Heart left ventricle (tissue), 16 donors: ENCODE measurements at regions not wholly inside any gene's neighbourhood (a gene's known extent, or its start where the extent isn't known, plus 50 kb on each side); places are given as distances from the start of the nearest gene placed in this dataset.

Experiments used
- ATAC-seq, 4 donors: fragments of 200-7000 bp; cut with Tn5 transposase; one replicate each; pipeline ENCODE4 v1.9.1; 2020 to 2022; ENCODE audit warnings: moderate library complexity in 4 of 4, mild to moderate bottlenecking in 3 of 4, moderate number of reproducible peaks in 1 of 4
- DNase-seq, 5 donors: peaks; one replicate each; pipeline ENCODE4 v3.0.0-alpha.2; 2020
- H3K27ac ChIP-seq, 12 donors: fragments of 200-600 bp; sonication (generic) in 4 of 12; one replicate each; pipeline versions ENCODE4 v1.5.0 to v1.8.0; 2016 to 2022; ENCODE audit warnings: mild to moderate bottlenecking in 2 of 12
- H3K27me3 ChIP-seq, 9 donors: fragments of 200-600 bp; sonication (generic) in 2 of 9; one replicate each; pipeline versions ENCODE4 v1.5.1 to v1.8.0; 2016 to 2022; ENCODE audit warnings: mild to moderate bottlenecking in 3 of 9
- H3K36me3 ChIP-seq, 9 donors: fragments of 200-600 bp; sonication (generic) in 2 of 9; one replicate each; pipeline versions ENCODE4 v1.5.0 to v1.8.0; 2018 to 2022; ENCODE audit warnings: mild to moderate bottlenecking in 2 of 9
- H3K4me1 ChIP-seq, 12 donors: fragments of 200-600 bp; sonication (generic) in 4 of 12; one replicate each; pipeline versions ENCODE4 v1.5.0 to v1.8.0; 2016 to 2022; ENCODE audit warnings: mild to moderate bottlenecking in 3 of 12
- H3K4me3 ChIP-seq, 12 donors: fragments of 200-600 bp; sonication (generic) in 4 of 12; one replicate each; pipeline versions ENCODE4 v1.5.0 to v1.8.0; 2017 to 2022; ENCODE audit warnings: mild to moderate bottlenecking in 9 of 12, moderate library complexity in 4 of 12
- H3K9me3 ChIP-seq, 12 donors: fragments of 200-600 bp; sonication (generic) in 4 of 12; one replicate each; pipeline versions ENCODE4 v1.5.0 to v1.8.0; 2016 to 2022; ENCODE audit warnings: mild to moderate bottlenecking in 1 of 12
- CTCF ChIP-seq, 12 donors: fragments of 200-600 bp; sonication (generic) in 4 of 12; IDR thresholded peaks; one replicate each; pipeline versions ENCODE4 v1.5.0 to v1.8.0; 2018 to 2022; ENCODE audit warnings: antibody characterized with exemption in 12 of 12, mild to moderate bottlenecking in 5 of 12
- POLR2A ChIP-seq, 2 donors: fragments of 450-650 bp; IDR thresholded peaks; one replicate each; pipeline ENCODE4 v1.6.1; 2017; ENCODE audit warnings: antibody characterized with exemption in 2 of 2, mild to moderate bottlenecking in 2 of 2, moderate library complexity in 2 of 2
- WGBS, 4 donors: extraction: QIAGEN DNeasy Blood & Tissue Kit in 2 of 4; methylation state at CpG; one replicate each; pipeline versions ENCODE4 v1.1.5 to v1.1.7; 2013 to 2018; 5-methylcytosine and 5-hydroxymethylcytosine counted together
- intact Hi-C, 10 donors: fragments of 100-400 bp; cut with DNase I; formaldehyde crosslinking; loops; one replicate each; pipeline versions ENCODE4 v1.11.1 to v1.14.2; 2022
- donor health status: ischemic (EF 13 %, LVEDD 7.1; RV severe dilation, severe dysfunction).
- donor health status: healthy with polysubstance abuse.
- donor health status: DM: no; HTN: yes; CAD: no.
- donor health status: DM: no; HTN: no; CAD: no.
- donor health status: ischemic (EF 25% LVEDD 6.9; RV normal size, moderate dysfunction).
- donor health status: ischemic (EF 25% LVEDD 5.7; RV mildly dilated, moderate dysfunction).
- donor health status: healthy.
- donor health status: DM: yes; HTN: yes; CAD: no.
- donor health status: ischemic (EF 35%, LVEDD 5.7; RV mildly dilated, moderate dysfunction).
- donor health status: nonischemic (EF 11% LVEDD 7.7; RV severe dilation, severe dysfunction).
- donor health status: DM: yes; HTN: yes; CAD: no.
- donor health status: PGD.
- donor health status: ischemic (EF 29% LVEDD 5.4; RV normal size, mild dysfunction).
- donor health status: nonischemic (EF 23%, LVEDD 6.1; RV moderate dilation, normal function).

- intact Hi-C loops, result loop anchor here in 1 of 10 donors (5.0 kb wide), 1 partner anchor 280 kb away; no protein-coding TSS in a partner anchor
- Histone ChIP-seq H3K4me3 (no peak overlapping the region), H3K27ac (no peak overlapping the region), H3K4me1 (no peaks in the 10 kb centered on the region), H3K36me3 (no peaks in the 10 kb centered on the region), H3K9me3 (no peaks in the 10 kb centered on the region), H3K27me3 (peaks cover 0 to 28% (median 5%) of the 10 kb centered on the region in 9 donors)
- TF ChIP-seq POLR2A (IDR thresholded peaks at IDR 0.05) (no peak), CTCF (IDR thresholded peaks at IDR 0.05) (no peak)
- ATAC-seq (no peak), DNase-seq (no peak)
- 55 to 69% (median 62%) methylated on average over 5 of the region's 5 CpGs for WGBS, 4 donors
Observed at GRCh38 chr1:157202331-157202730, 64.1 kb upstream of the ETV3 start.

GRCh38 chr1:157201767-157202166 lies 63.6 kb upstream of the ETV3 start:
- no peaks in the 10 kb centered on the region for H3K4me1 ChIP-seq
- TF ChIP-seq POLR2A (IDR thresholded peaks at IDR 0.05) (no peak), CTCF (IDR thresholded peaks at IDR 0.05) (no peak)
- H3K27me3 ChIP-seq, result peaks cover 0 to 28% (median 5%) of the 10 kb centered on the region in 9 donors
- ATAC-seq, result no peak
- H3K4me3 ChIP-seq, result no peak overlapping the region
- 70 to 80% (median 73%) methylated on average over 4 of the region's 4 CpGs for WGBS, 4 donors
- no peak overlapping the region for H3K27ac ChIP-seq
- H3K9me3 ChIP-seq, result no peaks in the 10 kb centered on the region
- no peak for DNase-seq
- intact Hi-C loops, result loop anchor here in 1 of 10 donors (5.0 kb wide), 1 partner anchor 281 kb away; no protein-coding TSS in a partner anchor
- no peaks in the 10 kb centered on the region for H3K36me3 ChIP-seq

- Histone ChIP-seq H3K9me3 (no peaks in the 10 kb centered on the region), H3K27ac (no peak overlapping the region), H3K27me3 (peaks cover 4 to 34% (median 6%) of the 10 kb centered on the region in 9 donors), H3K4me1 (no peaks in the 10 kb centered on the region), H3K4me3 (no peak overlapping the region), H3K36me3 (no peaks in the 10 kb centered on the region)
- TF ChIP-seq POLR2A (IDR thresholded peaks at IDR 0.05), result no peak
- TF ChIP-seq CTCF (IDR thresholded peaks at IDR 0.05), result no peak
- ATAC-seq (no peak), DNase-seq (no peak)
- 65 to 79% (median 74%) methylated on average over 8 of the region's 8 CpGs for WGBS, 4 donors
- intact Hi-C loops, result loop anchor here in 1 of 10 donors (5.0 kb wide), 1 partner anchor 282 kb away; no protein-coding TSS in a partner anchor
Observed at GRCh38 chr1:157200451-157200850, 62.3 kb upstream of the ETV3 start.

GRCh38 chr1:157199421-157199755 lies 61.2 kb upstream of the ETV3 start:
- 58 to 69% (median 62%) methylated on average over 2 to 3 of the region's 3 CpGs; no CpG with 5 or more reads in 1 of the 4 donors for WGBS, 4 donors
- H3K27ac ChIP-seq, result no peak overlapping the region
- intact Hi-C loops, result loop anchor here in 6 of 10 donors (5.0 to 10.0 kb wide), 4 partner anchors 165 to 293 kb away; no protein-coding TSS in a partner anchor
- no peak overlapping the region for H3K4me3 ChIP-seq
- H3K4me1 ChIP-seq, result peaks cover 0 to 9% (median 0%) of the 10 kb centered on the region in 12 donors
- no peaks in the 10 kb centered on the region for H3K9me3 ChIP-seq
- no peaks in the 10 kb centered on the region for H3K36me3 ChIP-seq
- no peak for TF ChIP-seq POLR2A (IDR thresholded peaks at IDR 0.05)
- no peak for TF ChIP-seq CTCF (IDR thresholded peaks at IDR 0.05)
- H3K27me3 ChIP-seq, result peaks cover 14 to 41% (median 16%) of the 10 kb centered on the region in 9 donors
- no peak for DNase-seq
- no peak for ATAC-seq
